ENCODE measurements at regions not wholly inside any gene's neighbourhood (a gene's known extent, or its start where the extent isn't known, plus 50 kb on each side); places are given as distances from the start of the nearest gene placed in this dataset.

DNA sequence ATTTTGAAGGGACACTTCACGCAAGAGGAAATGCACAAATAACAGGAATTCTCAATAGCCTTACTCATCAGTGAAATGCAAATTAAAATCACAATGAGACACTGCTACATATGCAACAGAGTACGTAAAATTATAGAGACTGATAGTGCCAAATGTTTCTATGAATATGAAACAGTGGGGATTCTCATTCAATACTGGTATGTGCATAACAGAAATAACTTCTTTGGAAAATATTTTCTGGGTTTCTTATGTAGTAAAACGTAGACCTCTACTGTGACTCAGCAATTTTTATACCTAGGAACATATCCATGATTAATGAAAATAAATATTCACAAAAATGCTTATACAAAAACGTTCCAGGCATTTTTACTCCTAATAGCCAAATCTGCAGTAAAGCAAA is 1625.2 kb downstream of the MAT2B start:
- TF ChIP-seq, protein P1, sequence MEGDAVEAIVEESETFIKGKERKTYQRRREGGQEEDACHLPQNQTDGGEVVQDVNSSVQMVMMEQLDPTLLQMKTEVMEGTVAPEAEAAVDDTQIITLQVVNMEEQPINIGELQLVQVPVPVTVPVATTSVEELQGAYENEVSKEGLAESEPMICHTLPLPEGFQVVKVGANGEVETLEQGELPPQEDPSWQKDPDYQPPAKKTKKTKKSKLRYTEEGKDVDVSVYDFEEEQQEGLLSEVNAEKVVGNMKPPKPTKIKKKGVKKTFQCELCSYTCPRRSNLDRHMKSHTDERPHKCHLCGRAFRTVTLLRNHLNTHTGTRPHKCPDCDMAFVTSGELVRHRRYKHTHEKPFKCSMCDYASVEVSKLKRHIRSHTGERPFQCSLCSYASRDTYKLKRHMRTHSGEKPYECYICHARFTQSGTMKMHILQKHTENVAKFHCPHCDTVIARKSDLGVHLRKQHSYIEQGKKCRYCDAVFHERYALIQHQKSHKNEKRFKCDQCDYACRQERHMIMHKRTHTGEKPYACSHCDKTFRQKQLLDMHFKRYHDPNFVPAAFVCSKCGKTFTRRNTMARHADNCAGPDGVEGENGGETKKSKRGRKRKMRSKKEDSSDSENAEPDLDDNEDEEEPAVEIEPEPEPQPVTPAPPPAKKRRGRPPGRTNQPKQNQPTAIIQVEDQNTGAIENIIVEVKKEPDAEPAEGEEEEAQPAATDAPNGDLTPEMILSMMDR (IDR thresholded peaks at IDR 0.05; ENCODE audit: borderline replicate concordance, insufficient read depth, low read depth, low read length) = no peak
- H3K4me3 ChIP-seq (ENCODE audit: low read depth, low read length) = no peak overlapping the region

DNA sequence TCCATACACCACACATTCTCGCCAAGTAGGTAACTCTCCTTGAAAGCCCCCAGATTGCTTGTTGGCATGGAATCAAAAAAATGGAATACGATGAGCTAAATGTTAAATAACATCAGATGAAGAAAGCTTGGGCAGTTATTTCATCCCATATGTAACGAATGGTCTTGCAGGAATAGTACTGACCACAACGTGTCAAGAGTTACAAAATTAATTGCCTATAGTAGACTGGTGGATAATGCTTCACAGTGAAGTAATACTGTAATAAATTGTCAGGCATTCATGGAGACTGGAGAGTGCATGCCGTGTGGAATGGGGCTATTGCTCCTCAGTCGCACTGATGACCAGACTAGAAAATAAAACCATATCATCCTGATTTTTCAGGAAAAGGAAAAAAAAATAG is 1628.7 kb downstream of the MAT2B start:
- TF ChIP-seq, protein P1 (IDR thresholded peaks at IDR 0.05; ENCODE audit: borderline replicate concordance, insufficient read depth, low read depth, low read length) = no peak
- H3K4me3 ChIP-seq (ENCODE audit: low read depth, low read length) = no peak overlapping the region

DNA sequence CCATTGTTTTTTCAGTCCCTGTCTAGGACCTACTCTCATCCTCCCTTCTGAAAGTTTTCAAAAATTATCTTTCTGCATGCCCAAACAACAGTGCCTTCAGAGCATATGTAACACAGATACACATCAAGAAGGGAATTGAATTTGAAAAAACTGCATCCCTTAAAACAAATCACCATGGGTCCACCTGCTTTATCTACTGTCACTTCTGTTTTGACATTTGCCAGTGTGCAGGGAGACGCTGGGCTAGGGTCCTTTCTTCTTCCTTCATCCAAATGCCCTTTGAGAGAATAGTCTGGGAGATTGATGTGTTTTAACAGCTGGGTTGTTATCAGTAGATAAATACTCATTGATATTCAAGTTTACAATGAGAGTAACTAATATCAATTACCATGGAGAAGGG is 1630.1 kb downstream of the MAT2B start:
- TF ChIP-seq, protein P1 (IDR thresholded peaks at IDR 0.05; ENCODE audit: borderline replicate concordance, insufficient read depth, low read depth, low read length) = no peak
- no peak overlapping the region for H3K4me3 ChIP-seq (ENCODE audit: low read depth, low read length)

DNA sequence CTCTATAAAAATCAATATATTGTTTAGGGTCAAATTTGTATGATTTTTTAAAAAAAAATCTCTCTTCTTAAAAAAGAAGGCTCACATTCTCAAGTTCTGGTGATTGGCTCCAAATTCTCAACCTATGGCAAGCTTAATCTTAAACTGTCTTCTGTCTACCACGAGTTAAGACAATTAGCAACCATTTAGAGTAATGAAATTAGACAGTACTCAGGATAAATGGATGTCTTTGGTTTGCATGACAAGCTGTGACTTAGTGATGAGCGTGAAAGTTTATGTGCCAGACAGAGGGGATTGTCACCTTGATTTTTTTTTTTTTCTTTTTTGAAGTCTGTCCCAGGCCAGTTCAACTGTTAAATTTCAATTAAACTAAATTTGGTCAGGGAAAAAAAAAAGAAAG is 1632.3 kb downstream of the MAT2B start:
- TF ChIP-seq, protein P1 (IDR thresholded peaks at IDR 0.05; ENCODE audit: borderline replicate concordance, insufficient read depth, low read depth, low read length) = no peak
- no peak overlapping the region for H3K4me3 ChIP-seq (ENCODE audit: low read depth, low read length)

DNA sequence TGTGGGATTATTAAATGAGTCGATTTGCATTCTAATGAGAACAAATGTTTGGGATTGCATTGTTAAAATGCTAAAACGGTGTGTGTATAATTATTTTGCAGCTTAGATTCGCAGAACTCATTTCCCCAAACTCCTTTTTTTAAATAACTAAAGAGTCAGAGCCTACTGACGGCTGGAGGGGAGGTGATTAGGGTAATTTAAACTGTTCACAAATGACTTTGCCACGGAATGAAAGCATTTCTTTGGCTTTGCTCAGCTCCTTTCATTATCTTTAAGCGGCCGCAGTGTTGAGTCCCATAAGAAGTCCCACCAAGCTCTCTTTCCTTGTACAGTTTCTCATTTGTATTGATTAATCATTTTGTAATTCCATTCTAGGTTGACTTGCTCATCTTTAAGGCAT is 1632.8 kb downstream of the MAT2B start:
- no peak overlapping the region for H3K4me3 ChIP-seq (ENCODE audit: low read depth, low read length)
- TF ChIP-seq, protein P1 (IDR thresholded peaks at IDR 0.05; ENCODE audit: borderline replicate concordance, insufficient read depth, low read depth, low read length) = no peak

DNA sequence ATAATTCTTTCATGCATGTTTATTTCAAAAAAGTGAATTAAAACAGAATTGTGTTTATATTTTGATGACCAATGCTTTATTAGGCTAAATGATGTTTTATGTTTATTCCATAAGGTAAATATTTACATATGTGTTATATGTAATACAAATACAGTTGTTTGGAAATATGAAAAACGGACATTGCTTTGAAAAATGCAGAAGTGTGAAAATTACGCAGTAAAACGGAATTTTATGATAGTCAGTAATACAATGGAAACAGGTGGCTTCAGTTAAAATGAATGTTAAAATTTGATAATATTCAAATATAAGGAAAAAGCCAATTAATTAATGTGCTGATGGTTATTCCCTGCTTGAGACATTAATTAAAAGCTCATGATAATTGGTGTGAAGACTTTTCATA is 1633.8 kb downstream of the MAT2B start:
- TF ChIP-seq, protein P1 (IDR thresholded peaks at IDR 0.05; ENCODE audit: borderline replicate concordance, insufficient read depth, low read depth, low read length) = no peak
- H3K4me3 ChIP-seq (ENCODE audit: low read depth, low read length) = no peak overlapping the region

DNA sequence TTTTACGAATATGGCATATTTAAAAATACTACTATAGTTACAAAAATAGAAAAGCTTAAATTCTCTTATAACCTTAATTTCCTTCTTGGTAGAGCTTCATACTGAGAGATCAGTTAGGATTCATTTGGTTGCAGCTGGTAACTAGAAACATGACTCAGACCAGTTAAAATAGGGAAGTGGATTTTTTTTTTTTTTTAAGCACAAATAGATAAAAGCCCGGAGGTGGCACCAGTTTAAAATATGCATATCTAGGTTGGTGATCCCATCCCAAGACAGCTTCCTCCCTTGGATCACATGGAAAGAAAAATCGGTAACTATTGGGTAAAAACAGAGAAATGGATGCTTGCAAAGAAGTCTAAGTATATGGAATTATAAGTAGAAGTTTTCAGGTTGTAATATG is 1634.3 kb downstream of the MAT2B start:
- H3K4me3 ChIP-seq (ENCODE audit: low read depth, low read length) = no peak overlapping the region
- TF ChIP-seq, protein P1 (IDR thresholded peaks at IDR 0.05; ENCODE audit: borderline replicate concordance, insufficient read depth, low read depth, low read length) = no peak

All from GM12875 (cell line).